ENCODE measurements at regions not wholly inside any gene's neighbourhood (a gene's known extent, or its start where the extent isn't known, plus 50 kb on each side); places are given as distances from the start of the nearest gene placed in this dataset.

DNA sequence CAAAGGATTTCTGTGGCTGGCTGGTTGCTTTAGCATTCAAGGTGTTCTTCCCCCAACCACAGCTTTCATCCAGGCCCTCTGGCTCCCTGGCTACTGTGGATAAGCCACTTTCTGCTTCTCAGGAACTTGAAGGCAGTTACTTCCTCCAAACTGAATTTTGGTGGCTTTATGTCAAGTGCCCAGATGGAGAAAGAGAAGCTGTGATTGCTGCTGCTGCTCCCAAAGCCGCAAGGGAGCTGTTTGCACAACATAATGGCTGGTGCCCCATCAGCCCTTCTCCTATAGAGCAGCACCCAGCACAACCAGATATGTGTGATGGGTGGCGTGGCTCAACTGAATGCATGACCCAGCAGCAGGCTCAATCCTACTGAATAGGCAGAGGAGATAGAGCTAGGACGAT, 465.2 kb downstream of the MAFB start:
- TF ChIP-seq, protein P1, sequence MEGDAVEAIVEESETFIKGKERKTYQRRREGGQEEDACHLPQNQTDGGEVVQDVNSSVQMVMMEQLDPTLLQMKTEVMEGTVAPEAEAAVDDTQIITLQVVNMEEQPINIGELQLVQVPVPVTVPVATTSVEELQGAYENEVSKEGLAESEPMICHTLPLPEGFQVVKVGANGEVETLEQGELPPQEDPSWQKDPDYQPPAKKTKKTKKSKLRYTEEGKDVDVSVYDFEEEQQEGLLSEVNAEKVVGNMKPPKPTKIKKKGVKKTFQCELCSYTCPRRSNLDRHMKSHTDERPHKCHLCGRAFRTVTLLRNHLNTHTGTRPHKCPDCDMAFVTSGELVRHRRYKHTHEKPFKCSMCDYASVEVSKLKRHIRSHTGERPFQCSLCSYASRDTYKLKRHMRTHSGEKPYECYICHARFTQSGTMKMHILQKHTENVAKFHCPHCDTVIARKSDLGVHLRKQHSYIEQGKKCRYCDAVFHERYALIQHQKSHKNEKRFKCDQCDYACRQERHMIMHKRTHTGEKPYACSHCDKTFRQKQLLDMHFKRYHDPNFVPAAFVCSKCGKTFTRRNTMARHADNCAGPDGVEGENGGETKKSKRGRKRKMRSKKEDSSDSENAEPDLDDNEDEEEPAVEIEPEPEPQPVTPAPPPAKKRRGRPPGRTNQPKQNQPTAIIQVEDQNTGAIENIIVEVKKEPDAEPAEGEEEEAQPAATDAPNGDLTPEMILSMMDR (conservative IDR thresholded peaks at IDR 0.05; ENCODE audit: low read depth, low read length), result no peak
- TF ChIP-seq EZH2phosphoT487 (IDR thresholded peaks at IDR 0.05; ENCODE audit: borderline replicate concordance, low read length) (no peak), EZH2 (IDR thresholded peaks at IDR 0.05; ENCODE audit: low read length, unreplicated experiment) (no peak)
